GM04504 (cell line): ENCODE measurements at regions not wholly inside any gene's neighbourhood (a gene's known extent, or its start where the extent isn't known, plus 50 kb on each side); places are given as distances from the start of the nearest gene placed in this dataset.

Source experiments
- DNase-seq: peaks from one replicate; pipeline ENCODE4 v3.0.0-alpha.2; 2012; ENCODE audit warnings: low read depth

DNA sequence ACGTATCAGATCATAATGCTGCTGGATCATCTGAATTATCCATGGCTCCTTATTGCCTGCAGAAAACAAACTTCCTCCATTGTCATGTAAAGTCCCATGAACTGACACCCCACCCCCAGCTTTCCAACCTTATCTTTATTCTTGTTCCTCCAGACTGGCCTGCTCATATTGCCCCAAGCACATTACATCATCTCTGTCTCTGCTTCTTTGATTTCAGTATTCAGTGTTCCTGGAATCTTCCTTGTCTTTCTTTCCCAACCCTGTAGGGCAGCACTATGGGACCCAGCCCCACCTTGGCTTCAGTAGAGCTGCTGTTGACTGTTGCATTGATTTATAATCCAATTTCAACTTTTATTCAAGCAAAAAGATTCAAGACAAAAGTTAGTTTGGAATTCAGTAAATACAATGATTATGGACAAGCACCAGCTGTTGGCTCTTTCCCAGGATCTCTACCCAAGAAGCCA, 187.5 kb upstream of the ECI2 start:
- no peak for DNase-seq

GRCh38 chr6:4322134-4322845, 186.9 kb upstream of the ECI2 start:
- DNase-seq, result no peak

GRCh38 chr6:4320860-4321259, 185.5 kb upstream of the ECI2 start:
- DNase-seq, result peak; percentile 94

DNA sequence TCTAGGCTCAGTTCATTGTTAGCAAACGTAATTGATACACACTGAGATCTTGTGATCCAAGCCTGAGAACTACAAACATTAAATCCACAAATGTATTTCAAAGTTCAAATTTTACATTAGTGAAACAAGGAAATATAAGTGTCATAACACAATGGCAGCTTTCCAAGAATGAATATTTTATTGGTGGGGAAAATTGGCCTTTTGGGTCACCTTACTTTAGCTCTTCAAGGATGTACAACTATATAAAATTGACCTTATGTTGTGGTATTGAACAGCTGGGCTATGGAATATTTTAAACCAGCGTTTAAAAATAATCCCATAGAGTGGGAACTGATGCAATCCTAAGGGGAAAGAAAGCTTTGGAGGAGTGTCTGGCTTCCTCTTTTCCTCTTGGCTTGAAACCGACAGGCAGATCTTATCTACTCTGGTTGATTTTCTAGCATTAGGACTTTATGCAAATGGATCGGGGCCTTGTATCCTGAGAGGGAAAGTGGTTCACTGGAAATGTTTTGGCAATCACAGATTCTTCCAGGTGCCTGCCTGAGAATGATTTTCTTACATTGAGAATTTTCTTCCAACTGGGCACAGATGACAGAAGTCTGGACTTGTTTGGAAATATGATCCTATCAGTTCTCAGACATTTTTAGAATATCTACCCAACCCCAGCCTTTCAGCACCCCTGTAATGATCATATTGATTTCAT, 184.8 kb upstream of the ECI2 start:
- DNase-seq, result peak; percentile 42

DNA sequence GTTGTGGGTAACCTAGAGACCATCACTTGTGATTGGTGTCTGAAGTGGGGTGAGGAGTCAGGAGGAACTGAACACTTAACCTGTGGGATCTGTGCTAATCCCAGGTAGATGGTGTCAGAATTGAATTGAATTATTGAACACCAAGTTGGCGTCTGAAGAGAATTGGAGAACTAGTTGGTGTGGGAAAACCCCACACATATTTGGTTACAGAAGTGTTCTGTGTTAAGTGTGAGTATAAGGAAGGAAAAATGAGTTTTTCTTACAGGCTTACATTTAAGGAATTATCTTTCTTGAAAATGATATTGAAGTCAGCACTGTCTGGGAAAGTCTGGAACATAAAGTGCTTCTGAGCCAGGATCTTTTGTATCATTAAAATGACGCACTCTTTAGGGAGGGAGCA, 182.9 kb upstream of the ECI2 start:
- DNase-seq, result no peak

DNA sequence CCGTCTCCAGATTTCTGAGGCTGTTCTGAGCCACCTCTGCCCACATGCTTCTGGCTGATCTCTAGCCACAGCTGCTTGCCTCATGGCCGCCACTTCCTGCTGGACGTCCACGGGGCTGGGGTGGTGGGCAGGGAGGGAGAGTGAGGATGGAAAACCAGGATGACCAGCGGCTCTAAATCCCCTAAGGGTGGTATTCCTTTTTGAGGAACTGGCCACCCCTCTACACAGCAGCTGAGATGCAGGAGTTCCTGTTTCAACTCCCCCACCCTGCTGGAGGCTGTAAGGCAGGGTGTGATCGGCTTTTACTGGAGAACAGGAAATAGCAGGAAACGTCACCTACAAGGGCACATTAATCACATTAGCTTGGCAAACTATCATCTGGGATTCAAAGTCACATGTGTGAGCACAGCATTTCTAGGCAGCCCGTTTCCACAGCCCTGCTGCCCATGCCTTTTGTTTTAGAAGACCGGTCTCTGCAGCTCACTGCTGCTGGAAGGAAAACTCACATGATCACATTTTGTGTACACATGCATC, 181.6 kb upstream of the ECI2 start:
- peak; percentile 89 for DNase-seq

- DNase-seq, result no peak
Measured at GRCh38 chr6:4314201-4314707, 178.9 kb upstream of the ECI2 start.

- DNase-seq, result peak; percentile 93
Measured at GRCh38 chr6:4313044-4313686, 177.8 kb upstream of the ECI2 start.

DNA sequence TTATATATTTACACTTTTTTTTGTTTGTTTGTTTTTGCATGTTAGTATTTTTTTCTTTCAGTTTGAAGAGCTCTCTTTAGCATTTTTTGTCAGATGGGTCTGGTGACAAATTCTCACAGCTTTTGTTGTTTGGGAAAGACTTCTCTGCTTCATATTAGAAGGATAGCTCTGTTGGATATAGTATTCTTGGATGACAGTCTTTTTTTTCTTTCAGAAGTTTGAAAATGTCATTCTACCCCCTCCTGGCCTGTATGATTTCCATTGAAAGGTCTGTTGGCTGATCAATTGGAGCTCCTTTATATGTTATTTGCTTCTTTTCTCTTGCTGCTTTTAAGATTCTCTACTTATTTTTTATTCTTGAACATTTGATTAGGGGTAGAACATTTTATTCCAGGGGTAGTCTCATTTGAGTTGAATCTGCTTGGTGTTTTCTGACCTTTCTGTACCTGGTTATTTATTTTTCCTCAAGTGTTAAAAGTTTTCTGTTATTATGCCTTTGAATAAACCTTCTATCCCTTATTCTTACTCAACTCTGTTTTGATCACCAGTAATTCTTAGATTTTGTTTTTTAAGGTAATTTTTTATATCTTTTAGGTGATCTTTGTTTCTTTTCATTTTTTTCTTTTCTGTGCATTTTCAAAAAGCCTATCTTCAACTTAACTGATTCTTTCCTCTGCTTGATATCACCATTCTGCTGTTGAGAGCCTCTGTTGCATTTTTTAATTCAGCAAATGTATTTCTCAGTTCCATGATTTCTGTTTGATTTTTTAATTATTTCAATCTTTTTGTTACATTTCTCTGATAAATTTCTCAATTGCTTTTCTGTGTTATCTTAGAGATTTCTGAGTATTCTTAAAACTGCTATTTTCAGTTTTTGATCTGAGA, 176.8 kb upstream of the ECI2 start:
- DNase-seq, result no peak

GRCh38 chr6:4309540-4309939, 174.2 kb upstream of the ECI2 start:
- DNase-seq, result no peak

DNA sequence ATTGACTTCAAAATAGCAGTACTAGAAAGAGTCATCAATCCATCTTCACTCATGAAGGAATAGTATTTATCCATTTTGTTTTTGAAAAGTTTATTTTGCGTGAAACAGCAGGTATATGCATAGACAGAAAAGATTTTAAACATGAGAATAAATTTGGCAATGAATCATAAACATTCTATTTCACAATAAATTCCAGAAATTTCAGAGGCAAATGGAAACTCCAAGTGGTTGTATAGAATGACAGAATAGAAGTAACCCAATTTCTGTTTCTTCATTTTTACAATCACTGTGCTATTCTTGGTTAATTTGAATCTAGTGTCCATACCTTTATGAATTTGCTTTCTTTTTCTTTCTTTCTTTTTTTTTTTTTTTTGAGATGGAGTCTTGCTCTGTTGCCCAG, 173.0 kb upstream of the ECI2 start:
- no peak for DNase-seq

- no peak for DNase-seq
Measured at GRCh38 chr6:4304927-4305455, 169.6 kb upstream of the ECI2 start.

GRCh38 chr6:4303638-4304037, 168.3 kb upstream of the ECI2 start:
- no peak for DNase-seq

DNA sequence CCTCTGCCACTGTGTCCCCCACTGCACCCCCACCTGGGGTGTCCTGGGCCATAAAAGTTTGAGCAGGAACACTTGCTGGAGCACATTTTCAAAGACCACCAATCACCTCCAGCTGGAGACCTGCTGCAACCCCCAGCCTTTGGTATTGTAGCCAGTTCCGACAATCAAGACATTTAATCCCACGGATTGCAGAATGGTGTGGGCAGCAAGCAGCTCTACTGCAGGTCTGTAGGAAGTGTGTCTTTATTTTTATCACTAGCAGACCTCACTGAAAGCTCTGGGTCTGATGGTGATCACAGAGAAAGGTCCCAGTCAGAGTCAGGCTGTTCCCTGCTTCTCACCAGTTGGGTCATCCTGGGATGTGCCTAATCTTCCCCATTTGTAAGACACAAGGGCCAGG, 167.1 kb upstream of the ECI2 start:
- DNase-seq, result no peak

DNA sequence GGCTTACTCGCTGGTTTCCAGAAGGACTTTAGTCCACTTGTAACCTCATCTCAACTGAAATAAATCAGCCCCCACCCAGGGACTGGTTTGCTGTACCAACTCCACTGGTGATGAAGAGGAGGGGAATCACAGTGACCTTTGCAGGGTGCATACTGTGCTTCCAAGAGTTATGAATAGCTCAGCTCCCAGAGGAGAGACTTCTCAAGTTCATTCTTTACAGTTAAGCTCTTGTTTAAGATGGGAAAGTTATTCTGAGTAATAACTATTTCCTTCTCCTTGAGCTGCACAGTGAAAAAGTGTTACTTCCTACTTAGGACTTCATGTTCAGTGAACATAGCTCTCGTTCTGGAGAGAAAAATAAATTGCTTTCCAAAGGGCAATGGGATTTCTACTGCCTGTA, 166.5 kb upstream of the ECI2 start:
- DNase-seq, result no peak

DNA sequence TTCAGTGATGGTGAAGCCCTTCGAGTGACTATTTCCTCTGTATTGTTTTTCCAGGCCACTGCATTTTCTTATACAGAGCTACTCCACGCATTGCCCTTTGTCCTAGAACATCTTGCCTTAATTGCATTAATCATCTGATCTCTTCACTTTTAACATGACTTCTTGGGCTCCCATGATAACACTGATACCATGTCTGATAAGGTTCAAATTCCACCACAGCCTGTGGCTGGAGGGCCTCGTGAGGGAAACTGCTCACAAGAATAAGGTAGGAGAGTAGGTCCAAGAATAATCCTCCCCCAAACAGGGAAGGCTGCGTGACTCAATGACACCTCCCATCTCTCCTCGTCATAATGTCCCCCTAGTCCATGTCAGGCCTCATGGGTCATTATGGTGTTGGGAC, 165.5 kb upstream of the ECI2 start:
- no peak for DNase-seq

DNA sequence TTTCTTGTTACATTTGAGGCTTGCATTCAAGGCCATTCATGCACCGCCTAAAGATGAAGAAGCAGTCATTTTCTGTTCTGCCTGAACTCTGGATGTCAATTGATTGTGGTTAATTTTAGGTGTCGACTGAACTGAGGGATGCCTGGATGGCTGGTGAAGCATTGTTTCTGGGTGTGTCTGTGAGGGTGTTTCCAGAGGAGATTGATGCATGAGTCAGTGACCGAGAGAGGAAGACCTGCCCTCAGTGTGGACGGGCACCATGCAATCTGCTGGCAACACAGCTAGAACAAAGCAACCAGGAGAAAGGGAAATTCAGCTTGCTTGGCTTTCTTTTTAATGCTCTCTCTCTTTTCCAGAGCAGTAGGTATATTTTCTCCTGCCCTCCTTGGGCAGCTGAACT, 164.1 kb upstream of the ECI2 start:
- no peak for DNase-seq

GRCh38 chr6:4297348-4297747, 162.0 kb upstream of the ECI2 start:
- no peak for DNase-seq

GRCh38 chr6:4296552-4296951, 161.2 kb upstream of the ECI2 start:
- no peak for DNase-seq

- DNase-seq, result no peak
Measured at GRCh38 chr6:4295783-4296155, 160.4 kb upstream of the ECI2 start.

DNA sequence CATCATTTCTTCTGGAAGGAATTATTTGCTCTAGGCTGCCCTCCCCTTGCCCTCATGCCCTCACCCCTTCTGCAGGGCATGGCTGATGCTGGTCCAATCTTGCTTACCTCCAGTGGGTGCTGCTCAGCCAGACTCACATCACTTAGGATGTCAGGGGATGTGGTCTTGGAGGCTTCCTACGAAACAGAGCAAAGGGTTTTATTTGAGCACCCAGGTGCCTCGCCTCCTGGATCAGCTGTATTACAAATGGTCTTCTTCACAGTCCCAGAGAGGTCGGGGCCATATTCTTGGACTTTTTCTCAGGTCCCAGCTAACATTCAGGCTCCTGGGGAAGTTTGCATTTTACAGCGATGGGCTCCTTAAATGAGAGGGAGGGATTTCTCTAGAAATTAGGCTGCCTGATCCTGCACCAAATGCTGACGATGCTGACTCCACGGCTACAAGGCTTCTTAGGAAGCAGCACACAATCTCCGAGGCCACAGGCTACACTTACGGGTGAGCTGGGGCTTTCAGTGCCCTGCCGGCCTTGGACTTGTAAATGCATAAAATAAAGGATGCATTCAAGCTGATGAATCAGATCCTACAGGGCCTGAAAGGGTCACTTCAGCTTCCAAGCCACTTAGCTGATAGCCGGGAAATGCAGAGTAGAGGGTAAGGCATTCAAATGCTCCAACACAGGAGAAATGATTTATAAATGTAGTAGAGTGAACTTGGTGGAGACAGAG, 159.8 kb upstream of the ECI2 start:
- DNase-seq, result no peak
